ENCODE measurements at regions not wholly inside any gene's neighbourhood (a gene's known extent, or its start where the extent isn't known, plus 50 kb on each side); places are given as distances from the start of the nearest gene placed in this dataset.

- TF ChIP-seq POLR2A (IDR thresholded peaks at IDR 0.05): no peak
- TF ChIP-seq CTCF (IDR thresholded peaks at IDR 0.05): no peak
Measured at GRCh38 chr2:224312741-224313140, 89.2 kb downstream of the FAM124B start.

Measured in right lobe of liver (tissue), 4 donors.